GM13977 (cell line): ENCODE measurements at regions not wholly inside any gene's neighbourhood (a gene's known extent, or its start where the extent isn't known, plus 50 kb on each side); places are given as distances from the start of the nearest gene placed in this dataset.

ENCODE experiments used
- DNase-seq: peaks from one replicate; pipeline ENCODE4 v3.0.0; 2012; ENCODE audit warnings: low spot score
- CTCF ChIP-seq: IDR thresholded peaks from 2 replicates; pipeline ENCODE4 v1.5.1; 2012; ENCODE audit warnings: mild to moderate bottlenecking, control low read depth; ENCODE audit not compliant: insufficient read depth; ENCODE audit errors: extremely low read depth, missing control alignments
- in situ Hi-C: fragments of 300-500 bp; cut with MboI; formaldehyde crosslinking; loops from one replicate; pipeline ENCODE4 v1.12.0; 2022; ENCODE audit warnings: low sequenced_read_pairs, low pct_unique_long_range_greater_than_20kb, mixed read lengths, inconsistent platforms; ENCODE audit not compliant: unreplicated experiment

DNA sequence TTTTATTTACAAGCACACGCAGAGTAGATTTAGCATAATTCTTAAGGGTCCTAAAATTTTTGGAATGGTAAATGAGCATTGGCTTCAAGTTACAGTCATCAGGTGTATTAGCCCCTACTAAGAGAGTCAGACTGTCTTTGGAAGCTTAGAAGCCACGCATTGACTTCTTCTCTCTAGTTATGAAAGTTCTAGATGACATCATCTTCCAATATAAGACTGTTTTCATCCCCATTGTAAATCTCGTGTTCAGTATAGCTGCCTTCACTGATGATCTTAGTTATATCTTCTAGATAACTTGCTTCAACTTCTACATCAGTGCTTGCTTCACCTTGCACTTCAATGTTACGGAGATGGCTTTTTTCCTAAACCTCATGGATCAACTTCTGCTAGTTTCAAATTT lies 148.8 kb upstream of the SLITRK1 start:
- in situ Hi-C loops = no loop called here
- TF ChIP-seq CTCF = no peak
- no peak for DNase-seq

DNA sequence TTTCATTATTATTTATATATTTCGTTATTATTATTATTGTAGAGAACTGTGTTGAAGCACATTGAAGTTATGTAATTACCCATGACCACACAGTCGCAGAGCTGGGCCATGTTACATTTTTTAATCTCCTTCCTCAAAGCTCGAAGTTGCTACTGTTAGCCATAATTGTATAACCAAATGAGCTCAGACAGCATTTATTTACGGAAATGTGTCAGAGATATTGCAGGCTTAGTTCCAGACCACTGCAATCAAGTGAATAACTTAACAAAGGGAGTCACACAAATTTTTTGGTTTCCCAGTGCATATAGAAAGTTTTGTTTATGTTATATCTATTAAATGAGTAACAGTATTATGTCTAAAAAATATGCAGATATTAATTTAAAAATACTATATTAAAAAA lies 147.1 kb upstream of the SLITRK1 start:
- no peak for TF ChIP-seq CTCF
- in situ Hi-C loops = no loop called here
- DNase-seq = no peak

- in situ Hi-C loops = no loop called here
- no peak for TF ChIP-seq CTCF
- DNase-seq = no peak
Observed at GRCh38 chr13:84025824-84026223, 143.6 kb upstream of the SLITRK1 start.

GRCh38 chr13:83996415-83996814 lies 114.1 kb upstream of the SLITRK1 start:
- TF ChIP-seq CTCF = no peak
- no peak for DNase-seq
- in situ Hi-C loops = no loop called here

- in situ Hi-C loops = no loop called here
- no peak for DNase-seq
- TF ChIP-seq CTCF = no peak
Observed at GRCh38 chr13:83995930-83996329, 113.7 kb upstream of the SLITRK1 start.

- peak; percentile 12 for DNase-seq
- in situ Hi-C loops = no loop called here
- TF ChIP-seq CTCF = no peak
Observed at GRCh38 chr13:83992566-83993358, 110.5 kb upstream of the SLITRK1 start.
